Epithelial cell of esophagus (primary cell): ENCODE measurements at regions not wholly inside any gene's neighbourhood (a gene's known extent, or its start where the extent isn't known, plus 50 kb on each side); places are given as distances from the start of the nearest gene placed in this dataset.
A peak's percentile ranks its signal among the peaks of the same experiment; 100 is the strongest.

Experiments
- DNase-seq: peaks from one replicate; pipeline ENCODE4 v3.0.0; 2010; ENCODE audit warnings: low read depth
- H3K4me3 ChIP-seq: 2 replicates; pipeline ENCODE4 v1.5.1; 2011; ENCODE audit warnings: mild to moderate bottlenecking, low read length, control low read depth
- CTCF ChIP-seq: IDR thresholded peaks from 2 replicates; pipeline ENCODE4 v1.5.1; 2011; ENCODE audit warnings: low read depth, mild to moderate bottlenecking, low read length, control low read depth, inconsistent platforms; ENCODE audit not compliant: insufficient read depth; ENCODE audit errors: missing control alignments

DNA sequence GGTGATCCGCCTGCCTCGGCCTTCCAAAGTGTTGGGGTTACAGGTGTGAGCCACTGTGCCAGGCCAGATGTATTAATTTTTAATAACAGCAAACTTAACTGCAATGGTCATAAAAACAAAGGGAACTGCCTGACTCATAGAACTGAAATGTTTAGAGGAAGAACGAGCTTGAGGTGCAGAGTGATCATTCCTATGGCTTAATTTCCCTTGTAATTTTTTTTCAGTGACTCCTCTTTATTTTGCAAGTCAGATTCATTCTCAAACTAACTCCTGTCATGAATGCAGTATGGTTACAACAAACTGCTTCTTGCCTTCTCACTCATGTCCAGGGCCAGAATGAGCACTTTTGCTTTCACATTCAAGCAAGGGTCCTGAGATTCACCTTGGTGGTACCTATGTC is 231.3 kb downstream of the HAPSTR1 start:
- no peak for TF ChIP-seq CTCF
- DNase-seq: peak; percentile 40
- H3K4me3 ChIP-seq: no peak overlapping the region

GRCh38 chr16:9323170-9323569 is 231.7 kb downstream of the HAPSTR1 start:
- no peak for TF ChIP-seq CTCF
- DNase-seq: peak; percentile 11
- no peak overlapping the region for H3K4me3 ChIP-seq

DNA sequence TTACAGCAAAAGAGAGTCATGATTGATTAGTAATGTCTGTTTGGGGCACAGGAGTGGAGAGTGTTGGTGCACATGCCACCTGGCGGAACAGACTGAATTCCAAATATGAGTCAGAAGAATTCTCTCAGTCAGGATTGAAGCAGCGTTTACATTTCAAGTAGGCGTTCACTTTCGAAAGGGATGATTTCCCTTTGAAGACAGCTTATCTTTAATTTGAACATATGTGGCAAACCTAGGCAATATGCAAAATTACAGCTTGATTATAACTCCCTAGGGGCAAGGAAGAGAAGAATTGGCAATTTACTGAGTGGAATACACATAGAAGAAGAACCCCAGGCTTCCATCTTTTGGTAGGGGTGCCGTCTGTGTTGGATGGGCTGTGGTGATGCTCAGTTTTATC is 235.8 kb downstream of the HAPSTR1 start:
- DNase-seq: no peak
- TF ChIP-seq CTCF: no peak
- H3K4me3 ChIP-seq: no peak overlapping the region

DNA sequence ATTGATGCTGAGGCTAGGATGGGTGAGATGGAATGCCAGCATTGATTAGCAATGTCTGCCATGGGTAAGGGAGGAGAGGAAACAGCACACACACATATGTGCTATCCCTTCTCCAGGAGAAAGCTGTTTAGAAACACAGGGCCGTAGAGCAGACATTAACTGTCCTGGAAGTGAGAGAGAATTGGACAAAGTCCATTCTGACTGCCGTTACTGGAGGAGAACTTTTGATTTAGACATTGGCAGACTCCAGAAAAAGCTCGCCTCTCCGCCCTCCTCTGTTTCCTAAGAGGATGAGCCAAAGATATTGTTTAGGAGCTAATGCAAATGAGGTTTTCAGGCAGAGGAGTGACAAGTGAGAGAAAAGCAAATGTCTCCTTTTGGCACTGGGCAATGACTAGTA is 237.0 kb downstream of the HAPSTR1 start:
- no peak for DNase-seq
- no peak for TF ChIP-seq CTCF
- H3K4me3 ChIP-seq: no peak overlapping the region

GRCh38 chr16:9330095-9330494 is 238.7 kb downstream of the HAPSTR1 start:
- no peak overlapping the region for H3K4me3 ChIP-seq
- TF ChIP-seq CTCF: no peak
- DNase-seq: no peak

- no peak for DNase-seq
- no peak for TF ChIP-seq CTCF
- H3K4me3 ChIP-seq: no peak overlapping the region
These were observed 240.1 kb downstream of the HAPSTR1 start for GRCh38 chr16:9331503-9331902.

DNA sequence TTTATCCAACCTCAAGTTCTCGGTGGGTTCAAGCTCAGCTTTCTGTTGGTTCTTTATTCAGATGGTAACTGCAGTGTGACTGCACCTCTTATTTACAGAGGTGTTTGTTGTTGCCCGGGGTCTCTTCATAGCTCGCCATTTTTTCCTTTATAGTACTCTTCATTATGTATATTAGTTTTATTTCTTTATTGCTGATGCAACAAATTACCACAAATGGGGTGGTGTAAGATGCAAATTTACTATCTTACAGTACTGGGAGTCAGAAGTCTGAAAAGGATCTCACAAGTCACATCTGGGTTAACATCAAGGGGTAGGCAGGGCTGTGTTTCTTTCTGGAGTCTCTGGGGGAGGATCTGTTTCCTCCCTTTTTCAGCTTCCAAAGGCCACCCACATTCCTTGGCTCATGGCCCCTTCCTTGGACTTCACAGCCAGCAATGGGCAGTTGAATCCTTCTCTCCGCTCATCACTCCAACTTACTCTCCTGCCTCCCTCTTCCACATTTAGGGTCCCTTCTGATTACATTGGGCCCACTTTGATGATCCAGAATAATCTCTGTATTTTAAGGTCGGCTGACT is 241.2 kb downstream of the HAPSTR1 start:
- H3K4me3 ChIP-seq: no peak overlapping the region
- TF ChIP-seq CTCF: no peak
- DNase-seq: no peak
